IPS-18a (cell line): ENCODE measurements at regions not wholly inside any gene's neighbourhood (a gene's known extent, or its start where the extent isn't known, plus 50 kb on each side); places are given as distances from the start of the nearest gene placed in this dataset.

Experiments
- H3K27ac ChIP-seq: one replicate; pipeline ENCODE4 v1.5.1; 2013; ENCODE audit warnings: low read length
- H3K27me3 ChIP-seq: one replicate; pipeline ENCODE4 v1.6.1; 2013; ENCODE audit warnings: mild to moderate bottlenecking, low read length; ENCODE audit not compliant: control insufficient read depth, insufficient read depth
- H3K36me3 ChIP-seq: one replicate; pipeline ENCODE4 v1.6.1; 2013; ENCODE audit warnings: low read depth, low read length; ENCODE audit not compliant: control insufficient read depth
- H3K4me1 ChIP-seq: one replicate; pipeline ENCODE4 v1.6.1; 2013; ENCODE audit warnings: low read depth, low read length; ENCODE audit not compliant: control insufficient read depth
- H3K4me3 ChIP-seq: one replicate; pipeline ENCODE4 v1.5.1; 2013; ENCODE audit warnings: low read length
- H3K9ac ChIP-seq: one replicate; pipeline ENCODE4 v1.6.1; 2013; ENCODE audit warnings: mild to moderate bottlenecking, low read length, moderate library complexity
- H3K9me3 ChIP-seq: one replicate; pipeline ENCODE4 v1.6.1; 2013; ENCODE audit warnings: low read depth, low read length; ENCODE audit not compliant: control insufficient read depth

DNA sequence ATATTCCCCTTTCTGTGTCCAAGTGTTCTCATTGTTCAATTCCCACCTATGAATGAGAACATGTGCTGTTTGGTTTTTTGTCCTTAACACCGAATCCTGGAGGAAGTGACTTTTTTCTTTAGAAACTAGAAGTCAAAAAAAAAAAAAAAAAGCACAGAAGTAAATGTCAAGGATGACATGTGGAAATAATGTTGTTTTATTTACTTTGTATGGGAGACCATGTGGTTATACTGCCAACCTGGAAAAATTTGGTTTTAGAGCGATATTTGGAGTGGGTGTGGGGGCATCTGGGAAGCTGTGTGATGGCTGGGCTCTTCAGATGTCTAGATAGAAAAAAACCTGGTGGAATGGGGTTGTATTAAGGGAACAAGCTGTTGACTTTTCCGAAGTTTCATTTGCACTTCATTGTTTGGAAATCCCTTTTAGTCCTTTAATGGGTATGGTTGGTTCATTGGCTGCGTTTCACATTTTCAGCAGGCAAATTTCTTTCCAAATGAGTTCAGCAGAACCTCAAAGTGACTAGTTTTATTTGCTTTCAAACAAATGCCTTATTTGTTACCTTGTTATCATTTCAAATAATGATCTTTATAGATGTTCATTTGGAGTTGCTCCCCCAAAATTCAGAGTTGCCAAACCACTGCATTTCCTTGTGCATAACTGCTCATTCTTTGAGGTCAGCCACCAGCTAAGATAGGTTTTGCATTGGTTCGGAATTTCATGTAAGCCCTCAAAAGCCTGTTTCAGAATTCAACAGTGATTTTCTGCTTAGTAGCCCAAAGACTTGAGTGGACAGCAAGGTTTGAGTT is 508.2 kb downstream of the METTL15 start:
- H3K36me3 ChIP-seq = no peaks in the 10 kb centered on the region
- H3K4me3 ChIP-seq = no peak overlapping the region
- no peak overlapping the region for H3K27ac ChIP-seq
- H3K4me1 ChIP-seq = peaks cover 8% of the 10 kb centered on the region
- no peaks in the 10 kb centered on the region for H3K27me3 ChIP-seq
- no peak overlapping the region for H3K9ac ChIP-seq
- no peaks in the 10 kb centered on the region for H3K9me3 ChIP-seq

DNA sequence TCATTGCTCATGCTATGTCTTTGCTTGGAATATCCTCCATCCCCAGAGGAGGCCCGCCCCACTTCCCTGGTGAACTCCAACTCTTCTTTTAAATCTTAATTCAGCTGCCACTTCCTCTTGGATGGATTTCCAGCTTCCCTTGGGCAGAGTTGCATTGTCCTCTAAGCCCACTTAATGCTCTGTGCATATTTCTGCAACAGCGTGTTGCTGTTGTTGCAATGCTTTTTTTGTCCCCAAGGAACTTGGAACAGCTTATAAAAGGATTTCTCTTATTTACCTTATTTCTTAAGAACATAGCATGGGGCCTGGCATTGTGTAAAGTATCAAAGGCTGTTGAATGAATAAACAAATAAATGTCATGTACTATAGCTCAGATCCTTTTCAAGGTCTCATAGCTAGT is 507.4 kb downstream of the METTL15 start:
- H3K9me3 ChIP-seq = no peaks in the 10 kb centered on the region
- H3K27ac ChIP-seq = no peak overlapping the region
- no peaks in the 10 kb centered on the region for H3K27me3 ChIP-seq
- no peaks in the 10 kb centered on the region for H3K36me3 ChIP-seq
- peaks cover 8% of the 10 kb centered on the region for H3K4me1 ChIP-seq
- H3K4me3 ChIP-seq = no peak overlapping the region
- H3K9ac ChIP-seq = no peak overlapping the region

DNA sequence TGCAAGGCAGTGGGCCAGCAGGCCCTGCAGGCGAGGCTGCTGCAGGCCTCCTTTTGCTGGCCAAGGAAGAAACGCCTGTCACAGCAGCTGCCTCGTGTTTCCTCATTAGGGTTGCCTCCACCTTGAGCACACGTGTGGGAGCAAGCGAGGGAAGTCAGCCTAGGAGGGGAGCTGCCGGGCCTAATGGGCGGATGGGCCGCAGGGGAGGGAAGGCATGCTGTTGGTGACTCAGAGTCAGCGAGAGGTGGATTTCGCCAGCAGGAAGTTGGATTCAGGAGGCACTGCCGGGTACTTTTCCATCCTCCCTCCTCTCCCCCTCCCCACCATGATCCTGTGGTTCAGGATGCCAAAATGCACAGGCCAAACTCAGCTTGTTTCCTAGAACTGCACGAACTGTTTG is 498.7 kb downstream of the METTL15 start:
- Histone ChIP-seq H3K36me3 (no peaks in the 10 kb centered on the region), H3K9ac (no peak overlapping the region), H3K4me3 (no peak overlapping the region), H3K4me1 (peaks cover 8% of the 10 kb centered on the region), H3K27ac (no peak overlapping the region), H3K27me3 (no peaks in the 10 kb centered on the region), H3K9me3 (no peaks in the 10 kb centered on the region)

DNA sequence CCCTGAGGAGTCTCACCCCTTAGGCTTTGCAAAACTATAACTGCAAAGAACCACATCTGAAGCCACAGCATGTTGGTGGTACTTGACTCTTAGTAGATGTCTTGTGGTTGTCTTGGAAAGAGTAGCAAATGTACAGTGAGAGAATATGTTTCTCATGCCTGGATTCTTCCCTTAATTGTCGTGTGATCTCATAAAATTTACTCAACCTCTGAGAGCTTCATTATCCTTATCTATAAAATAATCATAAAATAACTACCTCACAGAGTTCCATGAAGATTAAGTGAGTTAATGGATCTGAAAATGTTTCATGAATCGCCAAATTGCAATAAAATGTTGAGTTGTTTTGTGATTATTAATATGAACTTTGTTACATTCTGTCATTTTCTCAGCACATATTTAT is 491.5 kb downstream of the METTL15 start:
- no peaks in the 10 kb centered on the region for H3K27me3 ChIP-seq
- no peaks in the 10 kb centered on the region for H3K4me1 ChIP-seq
- H3K36me3 ChIP-seq = no peaks in the 10 kb centered on the region
- no peak overlapping the region for H3K27ac ChIP-seq
- no peaks in the 10 kb centered on the region for H3K9me3 ChIP-seq
- H3K4me3 ChIP-seq = no peak overlapping the region
- no peak overlapping the region for H3K9ac ChIP-seq

DNA sequence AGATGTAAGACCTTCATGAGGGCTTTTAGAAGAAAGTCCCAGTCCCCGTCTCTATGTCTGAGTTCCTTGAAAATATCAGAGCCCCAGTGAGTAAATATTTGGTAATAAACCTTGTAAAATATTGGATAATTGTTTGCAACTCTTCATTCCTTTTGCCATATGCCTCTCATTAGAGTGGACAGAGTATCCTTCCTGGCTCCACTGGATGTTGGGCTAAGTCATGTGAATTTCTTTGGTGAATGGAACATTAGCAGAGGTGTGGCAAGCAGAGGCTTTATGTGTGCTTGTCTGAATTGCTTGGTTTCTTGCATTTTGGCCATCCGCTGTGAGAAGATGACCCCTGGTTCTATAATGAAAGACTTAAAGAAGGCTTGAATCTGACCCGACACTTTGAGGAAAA is 490.3 kb downstream of the METTL15 start:
- Histone ChIP-seq H3K9me3 (no peaks in the 10 kb centered on the region), H3K4me3 (no peak overlapping the region), H3K9ac (no peak overlapping the region), H3K4me1 (no peaks in the 10 kb centered on the region), H3K36me3 (no peaks in the 10 kb centered on the region), H3K27ac (no peak overlapping the region), H3K27me3 (no peaks in the 10 kb centered on the region)

DNA sequence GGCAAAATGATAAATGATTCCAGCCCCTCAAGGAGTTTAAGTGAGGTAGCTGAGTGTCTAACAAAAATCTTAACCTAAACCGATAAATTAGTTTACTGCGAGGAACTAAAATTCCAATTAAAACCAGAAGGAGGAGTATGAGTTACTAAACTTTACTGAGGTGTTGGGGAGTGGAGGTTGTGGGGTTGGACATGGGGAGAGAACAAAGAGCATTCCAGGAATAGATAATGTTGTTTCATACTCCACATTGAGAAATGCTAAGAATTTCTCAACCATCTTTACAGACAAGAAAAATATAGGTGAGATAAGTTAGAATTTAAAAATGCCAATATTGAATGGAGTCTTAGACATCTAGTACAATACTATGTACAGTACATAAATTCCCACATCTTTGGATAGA is 488.6 kb downstream of the METTL15 start:
- no peak overlapping the region for H3K4me3 ChIP-seq
- H3K27me3 ChIP-seq = no peaks in the 10 kb centered on the region
- no peaks in the 10 kb centered on the region for H3K4me1 ChIP-seq
- H3K9ac ChIP-seq = no peak overlapping the region
- H3K27ac ChIP-seq = no peak overlapping the region
- no peaks in the 10 kb centered on the region for H3K9me3 ChIP-seq
- H3K36me3 ChIP-seq = no peaks in the 10 kb centered on the region

DNA sequence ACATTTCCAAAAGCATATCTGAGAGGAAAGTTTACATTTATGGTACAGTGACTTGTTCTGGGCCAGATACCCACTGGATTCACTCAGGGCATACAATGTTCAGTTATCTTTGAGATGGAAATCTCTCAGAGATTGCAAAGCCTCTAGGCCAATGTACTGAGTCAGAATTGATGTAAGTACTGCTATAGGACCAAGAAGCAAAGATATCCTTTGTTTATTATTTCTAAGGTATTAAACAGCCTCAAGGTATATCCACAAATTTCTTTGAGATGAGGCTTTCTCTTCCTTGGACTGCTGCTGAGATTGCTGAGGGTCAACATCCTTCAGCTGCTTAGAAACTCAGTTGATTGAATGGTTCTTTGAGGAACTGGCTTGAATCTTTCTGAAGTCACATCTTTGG is 484.0 kb downstream of the METTL15 start:
- H3K9ac ChIP-seq = no peak overlapping the region
- no peaks in the 10 kb centered on the region for H3K9me3 ChIP-seq
- no peaks in the 10 kb centered on the region for H3K36me3 ChIP-seq
- no peak overlapping the region for H3K4me3 ChIP-seq
- no peaks in the 10 kb centered on the region for H3K4me1 ChIP-seq
- no peak overlapping the region for H3K27ac ChIP-seq
- H3K27me3 ChIP-seq = no peaks in the 10 kb centered on the region

DNA sequence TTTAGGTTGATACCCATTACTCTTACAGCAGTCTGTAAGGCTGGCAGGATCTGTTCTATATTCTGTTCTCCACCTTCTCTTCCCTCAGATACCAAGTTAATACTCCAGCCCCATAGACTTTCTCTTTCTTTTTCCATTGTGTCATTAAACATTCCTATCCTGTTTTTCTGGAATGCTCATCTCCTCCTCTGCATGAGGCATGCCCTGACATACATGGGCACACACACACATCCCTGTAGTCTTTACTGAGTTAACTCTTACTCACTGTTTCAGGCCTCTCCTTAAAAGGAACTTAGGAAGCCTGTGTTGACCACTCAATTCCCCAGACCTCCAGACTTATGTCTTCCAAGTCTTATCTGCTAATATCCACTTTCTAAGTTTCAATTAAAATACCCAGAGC is 476.8 kb downstream of the METTL15 start:
- Histone ChIP-seq H3K4me3 (no peak overlapping the region), H3K9me3 (no peaks in the 10 kb centered on the region), H3K9ac (no peak overlapping the region), H3K27me3 (no peaks in the 10 kb centered on the region), H3K36me3 (no peaks in the 10 kb centered on the region), H3K27ac (no peak overlapping the region), H3K4me1 (no peaks in the 10 kb centered on the region)

DNA sequence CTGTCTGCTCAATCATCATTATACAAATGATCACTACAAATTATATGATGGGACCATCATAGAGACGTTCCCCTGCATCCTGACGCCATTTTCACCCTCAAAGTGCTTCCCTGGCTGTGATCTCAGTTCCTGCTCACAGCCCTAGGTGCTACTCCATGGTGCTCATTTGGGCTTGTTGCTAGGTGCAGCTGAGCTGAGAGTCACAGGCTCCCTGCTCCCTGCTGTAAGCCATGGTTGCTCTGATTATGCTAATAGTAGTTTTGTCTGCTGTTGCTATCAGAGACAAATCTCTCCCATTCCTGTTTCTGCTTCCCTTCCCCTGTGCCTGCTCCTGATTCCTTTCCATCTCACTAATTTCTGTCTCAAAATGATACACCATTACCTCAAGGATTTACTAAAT is 474.3 kb downstream of the METTL15 start:
- Histone ChIP-seq H3K9me3 (no peaks in the 10 kb centered on the region), H3K27me3 (no peaks in the 10 kb centered on the region), H3K36me3 (no peaks in the 10 kb centered on the region), H3K4me1 (no peaks in the 10 kb centered on the region), H3K9ac (no peak overlapping the region), H3K27ac (no peak overlapping the region), H3K4me3 (no peak overlapping the region)

DNA sequence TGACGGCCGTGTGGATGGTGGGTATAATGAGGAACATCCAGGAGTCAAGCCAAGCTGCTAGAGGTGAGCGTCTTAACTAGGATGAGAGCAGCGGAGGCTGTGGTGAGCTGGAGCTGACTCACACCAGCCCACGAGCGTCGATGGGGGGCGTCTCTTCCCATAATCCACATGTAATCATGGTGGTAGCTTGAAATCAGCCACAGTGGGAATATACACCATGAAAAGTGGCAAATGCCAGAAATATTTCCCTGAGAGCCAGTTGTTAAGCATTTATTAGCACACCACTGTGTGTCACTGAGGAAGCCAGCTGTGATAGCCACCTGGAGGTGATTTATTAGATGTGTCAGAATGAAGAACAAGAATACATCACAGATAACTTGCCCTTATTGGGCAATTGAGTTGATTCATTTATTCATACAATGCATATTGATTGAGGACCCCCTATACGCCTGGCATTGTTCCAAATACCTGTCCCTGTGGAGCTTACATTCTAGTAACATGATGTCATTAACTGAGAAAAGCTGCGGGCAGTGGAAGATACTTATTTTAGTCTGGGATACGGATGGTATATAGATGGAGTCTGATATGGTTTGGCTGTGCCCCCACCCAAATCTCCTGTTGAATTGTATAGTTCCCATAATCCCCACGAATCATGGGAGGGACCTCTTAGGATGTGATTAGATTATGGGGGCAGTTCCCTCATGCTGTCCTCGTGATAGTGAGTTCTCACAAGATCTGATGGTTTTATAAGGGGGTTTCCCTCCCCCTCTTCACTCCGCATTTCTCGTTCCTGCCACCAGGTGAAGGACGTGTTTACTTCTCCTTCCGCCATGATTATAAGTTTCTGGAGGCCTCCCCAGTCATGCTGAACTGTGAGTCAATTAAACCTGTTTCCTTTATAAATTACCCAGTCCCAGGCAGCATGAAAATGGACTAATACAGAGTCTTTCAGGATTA is 473.4 kb downstream of the METTL15 start:
- Histone ChIP-seq H3K27me3 (no peaks in the 10 kb centered on the region), H3K9me3 (no peaks in the 10 kb centered on the region), H3K4me3 (no peak overlapping the region), H3K9ac (no peak overlapping the region), H3K4me1 (no peaks in the 10 kb centered on the region), H3K27ac (no peak overlapping the region), H3K36me3 (no peaks in the 10 kb centered on the region)

DNA sequence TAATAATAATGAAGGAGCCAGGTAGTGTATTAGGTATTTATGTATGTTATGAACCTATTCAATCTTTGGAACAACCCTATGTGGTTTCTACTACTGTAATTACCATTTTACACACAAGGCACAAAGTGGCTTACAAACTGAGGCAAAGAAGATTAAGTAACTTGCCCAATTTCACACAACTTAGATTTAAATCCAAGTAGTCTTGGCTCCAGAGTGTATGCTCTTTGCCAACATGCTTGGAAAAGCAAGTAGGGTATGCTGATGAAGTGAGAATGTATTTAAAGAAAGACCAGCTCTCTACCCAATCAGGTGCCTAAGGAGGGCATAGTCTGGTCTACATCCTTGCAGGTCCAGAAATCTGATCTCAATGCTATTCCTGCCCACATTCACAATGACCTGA is 463.2 kb downstream of the METTL15 start:
- no peak overlapping the region for H3K9ac ChIP-seq

More for the DNA sequence above, 463.2 kb downstream of the METTL15 start:
- no peak overlapping the region for H3K27ac ChIP-seq
- H3K36me3 ChIP-seq = no peaks in the 10 kb centered on the region
- peaks cover 5% of the 10 kb centered on the region for H3K4me1 ChIP-seq
- H3K9me3 ChIP-seq = no peaks in the 10 kb centered on the region
- H3K27me3 ChIP-seq = peaks cover 11% of the 10 kb centered on the region
- H3K4me3 ChIP-seq = no peak overlapping the region
